ENCODE measurements at regions not wholly inside any gene's neighbourhood (a gene's known extent, or its start where the extent isn't known, plus 50 kb on each side); places are given as distances from the start of the nearest gene placed in this dataset.
A peak's percentile ranks its signal among the peaks of the same experiment; 100 is the strongest.

GRCh38 chr9:108612513-108612912 lies 243.3 kb downstream of the ACTL7B start:
- H3K9me3 ChIP-seq (ENCODE audit: control insufficient read depth, insufficient read depth, low read depth, low read length), result no peaks in the 10 kb centered on the region
- ChIA-PET CTCF (no interaction called here), POLR2A (no interaction called here)
- no peaks in the 10 kb centered on the region for H3K4me1 ChIP-seq (ENCODE audit: control insufficient read depth, insufficient read depth, low read length)
- TF ChIP-seq ZNF26 (tag by site-specific recombination; IDR thresholded peaks at IDR 0.05) (no peak), ATF2 (tag by site-specific recombination; IDR thresholded peaks at IDR 0.05; ENCODE audit: low read depth) (peak; percentile 61; the same call in 1 of the 2 replicates)
- H3K27ac ChIP-seq (ENCODE audit: extremely low read depth, low read depth, low read length), result no peak overlapping the region
- no peak overlapping the region for H3K4me3 ChIP-seq (ENCODE audit: low read depth, low read length)
- H3K36me3 ChIP-seq (ENCODE audit: control insufficient read depth in 2 of 2, insufficient read depth in 1 of 2, low read length in 2 of 2), result no peaks in the 10 kb centered on the region

- no peak overlapping the region for H3K4me3 ChIP-seq (ENCODE audit: low read depth, low read length)
- H3K27ac ChIP-seq (ENCODE audit: extremely low read depth, low read depth, low read length), result no peak overlapping the region
- no peaks in the 10 kb centered on the region for H3K9me3 ChIP-seq (ENCODE audit: control insufficient read depth, insufficient read depth, low read depth, low read length)
- TF ChIP-seq ZNF660 (tag by site-specific recombination; IDR thresholded peaks at IDR 0.05) (no peak), ZNF335 (tag by site-specific recombination; conservative IDR thresholded peaks at IDR 0.05) (0 out of 2 replicates have a peak, but pooled peaks have one; percentile 5), ZNF629 (tag by site-specific recombination; IDR thresholded peaks at IDR 0.05) (0 out of 2 replicates have a peak, but pooled peaks have one; percentile 47), HOXD13 (CRISPR knock-in tag; IDR thresholded peaks at IDR 0.05; ENCODE audit: borderline replicate concordance) (no peak), ZNF558 (tag by site-specific recombination; IDR thresholded peaks at IDR 0.05) (peak; percentile 27; the same call in 1 of the 2 replicates), ZBTB49 (tag by site-specific recombination; IDR thresholded peaks at IDR 0.05; ENCODE audit: low read depth) (no peak), PRDM4 (tag by site-specific recombination; IDR thresholded peaks at IDR 0.05) (peak; percentile 78)
- H3K36me3 ChIP-seq (ENCODE audit: control insufficient read depth in 2 of 2, insufficient read depth in 1 of 2, low read length in 2 of 2), result no peaks in the 10 kb centered on the region
- CTCF ChIA-PET, result no interaction called here
- no peaks in the 10 kb centered on the region for H3K4me1 ChIP-seq (ENCODE audit: control insufficient read depth, insufficient read depth, low read length)
- POLR2A ChIA-PET, result no interaction called here
Measured at GRCh38 chr9:108609897-108610253, 245.9 kb downstream of the ACTL7B start.

- H3K36me3 ChIP-seq (ENCODE audit: control insufficient read depth in 2 of 2, insufficient read depth in 1 of 2, low read length in 2 of 2), result no peaks in the 10 kb centered on the region
- no peaks in the 10 kb centered on the region for H3K9me3 ChIP-seq (ENCODE audit: control insufficient read depth, insufficient read depth, low read depth, low read length)
- H3K27ac ChIP-seq (ENCODE audit: extremely low read depth, low read depth, low read length), result no peak overlapping the region
- H3K4me3 ChIP-seq (ENCODE audit: low read depth, low read length), result no peak overlapping the region
- CTCF ChIA-PET, result interaction anchor here (0.6 kb wide), 1 partner anchor 324 kb away, joined by 3 read pairs; no protein-coding TSS in a partner anchor
- POLR2A ChIA-PET, result no interaction called here
- H3K4me1 ChIP-seq (ENCODE audit: control insufficient read depth, insufficient read depth, low read length), result no peaks in the 10 kb centered on the region
- no peak for TF ChIP-seq ZNF302 (tag by site-specific recombination; IDR thresholded peaks at IDR 0.05; ENCODE audit: low read depth)
- peak; percentile 87 for TF ChIP-seq SP7 (tag by site-specific recombination; IDR thresholded peaks at IDR 0.05)
- TF ChIP-seq ZBTB10 (tag by site-specific recombination; IDR thresholded peaks at IDR 0.05), result no peak
- TF ChIP-seq TSHZ1 (tag by site-specific recombination; IDR thresholded peaks at IDR 0.05; ENCODE audit: borderline replicate concordance), result no peak
- TF ChIP-seq ZNF843 (tag by site-specific recombination; IDR thresholded peaks at IDR 0.05), result peak; percentile 49; the same call in 1 of the 2 replicates
Measured at GRCh38 chr9:108609227-108609896, 246.4 kb downstream of the ACTL7B start.
